ENCODE measurements at regions not wholly inside any gene's neighbourhood (a gene's known extent, or its start where the extent isn't known, plus 50 kb on each side); places are given as distances from the start of the nearest gene placed in this dataset.

GRCh38 chr11:71191201-71191600 lies 61.2 kb downstream of the SHANK2 start:
- Histone ChIP-seq H3K27me3 (ENCODE audit: insufficient read depth, low read length) (no peaks in the 10 kb centered on the region), H3K36me3 (ENCODE audit: insufficient read depth, low read length) (0 out of 2 replicates have a peak, but pooled peaks cover 4% of the 10 kb centered on the region), H3K9me3 (ENCODE audit: insufficient read depth, low read depth, low read length) (no peaks in the 10 kb centered on the region), H3K4me3 (ENCODE audit: low read length) (no peak overlapping the region), H3K27ac (ENCODE audit: low read depth, low read length) (no peak overlapping the region), H3K4me1 (ENCODE audit: insufficient read depth, low read length) (no peaks in the 10 kb centered on the region), H3K9ac (ENCODE audit: low read depth, low read length) (no peak overlapping the region)
- 93% methylated on average over 7 of the region's 8 CpGs for WGBS

GRCh38 chr11:71190551-71190950 lies 61.8 kb downstream of the SHANK2 start:
- Histone ChIP-seq H3K4me3 (ENCODE audit: low read length) (no peak overlapping the region), H3K9ac (ENCODE audit: low read depth, low read length) (no peak overlapping the region), H3K27ac (ENCODE audit: low read depth, low read length) (no peak overlapping the region), H3K4me1 (ENCODE audit: insufficient read depth, low read length) (no peaks in the 10 kb centered on the region), H3K27me3 (ENCODE audit: insufficient read depth, low read length) (no peaks in the 10 kb centered on the region), H3K36me3 (ENCODE audit: insufficient read depth, low read length) (0 out of 2 replicates have a peak, but pooled peaks cover 4% of the 10 kb centered on the region), H3K9me3 (ENCODE audit: insufficient read depth, low read depth, low read length) (no peaks in the 10 kb centered on the region)
- 96% methylated on average over 14 of the region's 14 CpGs for WGBS

- 95% methylated on average over 14 of the region's 14 CpGs for WGBS
- no peaks in the 10 kb centered on the region for H3K4me1 ChIP-seq (ENCODE audit: insufficient read depth, low read length)
- 0 out of 2 replicates have a peak, but pooled peaks cover 4% of the 10 kb centered on the region for H3K36me3 ChIP-seq (ENCODE audit: insufficient read depth, low read length)
- no peaks in the 10 kb centered on the region for H3K27me3 ChIP-seq (ENCODE audit: insufficient read depth, low read length)
- H3K27ac ChIP-seq (ENCODE audit: low read depth, low read length), result no peak overlapping the region
- H3K4me3 ChIP-seq (ENCODE audit: low read length), result no peak overlapping the region
- no peak overlapping the region for H3K9ac ChIP-seq (ENCODE audit: low read depth, low read length)
- H3K9me3 ChIP-seq (ENCODE audit: insufficient read depth, low read depth, low read length), result no peaks in the 10 kb centered on the region
Observed at GRCh38 chr11:71189768-71190315, 62.5 kb downstream of the SHANK2 start.

DNA sequence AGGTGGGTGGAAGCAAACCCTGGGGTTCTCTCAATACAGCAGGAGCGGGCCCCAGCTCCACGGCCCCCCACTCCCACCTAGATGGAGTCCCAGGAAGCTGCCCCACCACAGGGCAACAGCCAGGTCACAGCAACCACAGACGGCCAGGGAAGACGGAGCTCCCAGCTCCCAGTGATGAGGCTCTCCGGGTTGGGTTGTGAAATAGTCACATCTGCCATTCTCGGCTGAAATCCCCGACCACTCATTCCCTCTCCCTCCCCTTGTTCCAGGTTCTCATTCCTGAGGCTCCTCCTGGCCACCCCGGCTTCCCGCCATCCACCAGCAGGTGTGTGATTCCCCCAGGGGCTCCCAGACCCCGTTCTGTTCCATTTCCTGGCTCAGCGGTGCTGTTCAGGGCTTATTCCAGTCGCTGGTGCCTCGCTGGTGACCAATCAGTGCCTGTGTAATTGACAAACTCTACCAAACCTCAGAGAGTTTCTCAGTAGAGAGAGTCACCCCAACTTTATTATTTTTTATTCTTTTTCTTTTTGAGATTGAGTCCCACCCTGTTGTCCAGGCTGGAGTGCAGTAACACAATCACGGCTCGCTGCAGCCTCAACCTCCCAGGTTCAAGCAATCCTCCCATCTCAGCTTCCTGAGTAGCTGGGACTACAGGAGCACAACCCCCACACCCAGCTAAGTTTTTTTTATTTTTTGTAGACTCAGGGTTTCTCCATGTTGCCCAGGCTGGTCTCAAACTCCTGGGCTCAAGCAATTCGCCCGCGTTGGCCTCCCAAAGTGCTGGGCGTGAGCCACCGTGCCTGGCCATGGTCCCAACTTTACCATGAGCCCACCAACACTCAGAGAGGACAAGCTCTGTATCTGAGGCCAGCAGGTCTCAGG lies 63.2 kb downstream of the SHANK2 start:
- Histone ChIP-seq H3K36me3 (ENCODE audit: insufficient read depth, low read length) (0 out of 2 replicates have a peak, but pooled peaks cover 4% of the 10 kb centered on the region), H3K9ac (ENCODE audit: low read depth, low read length) (no peak overlapping the region), H3K9me3 (ENCODE audit: insufficient read depth, low read depth, low read length) (no peaks in the 10 kb centered on the region), H3K27ac (ENCODE audit: low read depth, low read length) (no peak overlapping the region), H3K27me3 (ENCODE audit: insufficient read depth, low read length) (no peaks in the 10 kb centered on the region), H3K4me1 (ENCODE audit: insufficient read depth, low read length) (no peaks in the 10 kb centered on the region), H3K4me3 (ENCODE audit: low read length) (no peak overlapping the region)
- 94% methylated on average over 20 of the region's 20 CpGs for WGBS

DNA sequence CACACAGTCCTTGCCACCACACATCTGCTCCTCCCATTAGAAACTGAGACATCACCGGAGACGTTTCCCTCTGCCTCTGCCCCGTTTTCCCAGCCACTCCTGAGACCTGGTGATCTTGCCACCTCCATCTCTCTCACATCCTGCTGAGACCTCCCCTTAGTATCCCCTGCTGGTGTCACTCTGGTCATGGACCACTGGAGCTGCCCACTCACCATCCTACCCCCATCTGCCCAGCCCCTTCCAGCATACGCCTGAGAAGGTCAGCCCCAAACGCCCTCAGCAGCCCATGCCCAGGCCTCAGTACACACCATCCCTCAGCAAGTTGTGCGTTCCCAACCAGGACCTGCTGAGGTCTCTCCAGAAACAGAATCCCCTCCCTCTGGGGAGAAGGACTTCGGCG lies 64.3 kb downstream of the SHANK2 start:
- Histone ChIP-seq H3K36me3 (ENCODE audit: insufficient read depth, low read length) (0 out of 2 replicates have a peak, but pooled peaks cover 4% of the 10 kb centered on the region), H3K9me3 (ENCODE audit: insufficient read depth, low read depth, low read length) (no peaks in the 10 kb centered on the region), H3K4me3 (ENCODE audit: low read length) (no peak overlapping the region), H3K27me3 (ENCODE audit: insufficient read depth, low read length) (no peaks in the 10 kb centered on the region), H3K9ac (ENCODE audit: low read depth, low read length) (no peak overlapping the region), H3K27ac (ENCODE audit: low read depth, low read length) (no peak overlapping the region), H3K4me1 (ENCODE audit: insufficient read depth, low read length) (no peaks in the 10 kb centered on the region)
- 91% methylated on average over 8 of the region's 8 CpGs for WGBS

- Histone ChIP-seq H3K9ac (ENCODE audit: low read depth, low read length) (no peak overlapping the region), H3K36me3 (ENCODE audit: insufficient read depth, low read length) (0 out of 2 replicates have a peak, but pooled peaks cover 4% of the 10 kb centered on the region), H3K4me3 (ENCODE audit: low read length) (no peak overlapping the region), H3K27me3 (ENCODE audit: insufficient read depth, low read length) (no peaks in the 10 kb centered on the region), H3K27ac (ENCODE audit: low read depth, low read length) (no peak overlapping the region), H3K4me1 (ENCODE audit: insufficient read depth, low read length) (no peaks in the 10 kb centered on the region), H3K9me3 (ENCODE audit: insufficient read depth, low read depth, low read length) (no peaks in the 10 kb centered on the region)
- WGBS, result 94% methylated on average over 8 of the region's 8 CpGs
Observed at GRCh38 chr11:71186806-71187205, 65.6 kb downstream of the SHANK2 start.

GRCh38 chr11:71185411-71185810 lies 67.0 kb downstream of the SHANK2 start:
- H3K9ac ChIP-seq (ENCODE audit: low read depth, low read length), result no peak overlapping the region
- no peaks in the 10 kb centered on the region for H3K27me3 ChIP-seq (ENCODE audit: insufficient read depth, low read length)
- H3K9me3 ChIP-seq (ENCODE audit: insufficient read depth, low read depth, low read length), result no peaks in the 10 kb centered on the region
- H3K4me3 ChIP-seq (ENCODE audit: low read length), result no peak overlapping the region
- 93% methylated on average over 3 of the region's 3 CpGs for WGBS
- 0 out of 2 replicates have a peak, but pooled peaks cover under 1% of the 10 kb centered on the region for H3K36me3 ChIP-seq (ENCODE audit: insufficient read depth, low read length)
- H3K4me1 ChIP-seq (ENCODE audit: insufficient read depth, low read length), result peaks cover 5% of the 10 kb centered on the region; the same call in 1 of the 2 replicates
- no peak overlapping the region for H3K27ac ChIP-seq (ENCODE audit: low read depth, low read length)

DNA sequence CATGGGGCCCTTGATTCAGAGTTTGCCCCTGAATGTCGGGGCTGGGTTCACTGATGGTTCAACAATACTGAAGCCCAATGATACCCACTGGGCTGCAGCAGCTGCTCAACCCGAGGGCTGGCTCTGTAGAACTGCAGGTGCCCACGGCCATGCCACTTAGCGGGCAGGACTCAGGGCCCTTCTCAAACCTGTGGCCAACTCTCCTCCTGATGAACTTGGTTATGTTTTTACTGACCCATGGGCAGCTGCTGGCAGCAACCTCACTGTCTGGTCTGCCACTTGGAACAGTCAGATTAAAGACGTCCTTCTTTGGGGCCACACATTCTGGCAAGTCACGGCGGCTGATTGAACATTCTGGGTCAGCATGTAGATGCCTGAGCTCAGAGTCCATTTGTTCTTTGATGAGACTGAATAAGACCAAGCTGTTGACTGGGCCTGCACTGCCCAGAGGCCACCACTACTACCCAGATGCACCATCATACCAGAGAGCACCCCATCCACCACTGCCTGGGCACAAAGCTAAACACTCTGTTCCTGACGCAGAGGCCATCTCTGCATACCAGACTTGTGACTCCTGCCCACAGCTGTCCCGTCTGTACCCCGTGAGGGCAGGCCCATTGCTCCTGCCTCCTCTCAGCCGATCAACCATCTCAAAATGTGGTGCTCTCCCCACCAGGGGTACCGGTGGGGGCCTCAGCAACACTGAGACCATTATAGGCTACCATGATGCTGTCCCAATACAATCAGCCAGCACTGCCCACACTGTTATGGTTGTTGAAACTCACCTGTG lies 67.8 kb downstream of the SHANK2 start:
- Histone ChIP-seq H3K9me3 (ENCODE audit: insufficient read depth, low read depth, low read length) (no peaks in the 10 kb centered on the region), H3K9ac (ENCODE audit: low read depth, low read length) (no peak overlapping the region), H3K4me3 (ENCODE audit: low read length) (no peak overlapping the region), H3K27ac (ENCODE audit: low read depth, low read length) (no peak overlapping the region), H3K36me3 (ENCODE audit: insufficient read depth, low read length) (no peaks in the 10 kb centered on the region), H3K4me1 (ENCODE audit: insufficient read depth, low read length) (peaks cover 5% of the 10 kb centered on the region; the same call in 1 of the 2 replicates), H3K27me3 (ENCODE audit: insufficient read depth, low read length) (no peaks in the 10 kb centered on the region)
- 92% methylated on average over 12 of the region's 12 CpGs for WGBS

DNA sequence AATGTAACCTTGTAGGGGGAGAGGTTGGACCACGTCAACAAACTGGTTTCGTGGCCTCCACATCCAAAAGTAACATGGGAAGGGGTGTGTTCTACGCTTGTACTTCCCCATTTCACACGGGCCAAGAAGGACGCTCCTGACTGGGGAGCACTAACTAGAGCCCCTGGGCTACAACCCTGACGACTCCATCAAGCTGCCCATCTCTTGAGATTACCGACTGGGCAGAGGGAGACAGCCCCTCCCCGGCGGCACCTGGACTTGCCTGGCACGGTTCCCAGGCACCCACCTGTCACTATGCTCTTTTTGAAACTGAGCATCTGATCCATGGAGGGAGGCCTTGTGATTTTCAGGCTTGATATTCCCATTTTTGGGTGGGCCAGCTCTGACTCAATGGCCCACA lies 68.5 kb downstream of the SHANK2 start:
- no peaks in the 10 kb centered on the region for H3K9me3 ChIP-seq (ENCODE audit: insufficient read depth, low read depth, low read length)
- H3K27me3 ChIP-seq (ENCODE audit: insufficient read depth, low read length), result no peaks in the 10 kb centered on the region
- peaks cover 5% of the 10 kb centered on the region; the same call in 1 of the 2 replicates for H3K4me1 ChIP-seq (ENCODE audit: insufficient read depth, low read length)
- WGBS, result 97% methylated on average over 10 of the region's 10 CpGs
- no peaks in the 10 kb centered on the region for H3K36me3 ChIP-seq (ENCODE audit: insufficient read depth, low read length)
- no peak overlapping the region for H3K9ac ChIP-seq (ENCODE audit: low read depth, low read length)
- H3K4me3 ChIP-seq (ENCODE audit: low read length), result no peak overlapping the region
- no peak overlapping the region for H3K27ac ChIP-seq (ENCODE audit: low read depth, low read length)

GRCh38 chr11:71182791-71183677 lies 69.3 kb downstream of the SHANK2 start:
- Histone ChIP-seq H3K27ac (ENCODE audit: low read depth, low read length) (no peak overlapping the region), H3K9ac (ENCODE audit: low read depth, low read length) (no peak overlapping the region), H3K27me3 (ENCODE audit: insufficient read depth, low read length) (no peaks in the 10 kb centered on the region), H3K36me3 (ENCODE audit: insufficient read depth, low read length) (no peaks in the 10 kb centered on the region), H3K9me3 (ENCODE audit: insufficient read depth, low read depth, low read length) (no peaks in the 10 kb centered on the region), H3K4me1 (ENCODE audit: insufficient read depth, low read length) (peaks cover 5% of the 10 kb centered on the region; the same call in 1 of the 2 replicates), H3K4me3 (ENCODE audit: low read length) (no peak overlapping the region)
- 89% methylated on average over 14 of the region's 14 CpGs for WGBS

Measured in HUES64 (cell line).